NCI-H187 (cell line): ENCODE measurements at regions not wholly inside any gene's neighbourhood (a gene's known extent, or its start where the extent isn't known, plus 50 kb on each side); places are given as distances from the start of the nearest gene placed in this dataset.
"Not testable (repeated sequence)": the region's sequence is repeated elsewhere in the genome, so short reads cannot be mapped to it uniquely, and the experiment has no call there.

Source experiments
- DNase-seq, 2 experiments: peaks; one replicate each; lab custom pipeline; 2025; lab: John Stamatoyannopoulos, UW

DNA sequence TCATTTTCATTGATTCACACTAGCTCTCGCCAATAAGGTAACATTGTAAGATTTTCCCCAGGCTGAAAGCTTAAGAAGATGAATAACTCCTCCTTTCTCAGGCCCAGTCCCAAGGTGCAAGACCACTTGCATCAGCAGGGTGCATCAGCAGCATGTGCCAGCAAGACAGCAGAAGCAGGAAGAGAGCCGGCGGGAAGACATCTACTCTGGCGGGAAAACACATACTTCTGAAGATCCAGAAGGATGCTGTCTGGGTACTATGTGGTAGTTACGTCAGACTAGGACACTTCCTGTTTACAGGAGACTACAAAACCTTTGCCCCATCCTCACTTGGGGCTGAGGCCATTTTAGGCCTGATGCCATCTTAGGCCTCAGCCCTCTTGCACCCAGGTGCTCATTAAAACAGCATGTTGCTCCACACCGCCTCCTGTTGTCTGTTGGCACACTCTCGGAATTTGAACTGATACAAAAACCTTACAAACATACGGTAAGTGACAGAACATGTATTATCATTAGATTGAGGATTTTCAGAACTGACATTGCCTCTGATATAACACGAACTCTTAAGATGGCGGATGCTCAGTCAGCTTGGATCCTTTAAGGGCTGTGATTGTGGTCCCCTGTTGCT lies 886.5 kb upstream of the EPHA5 start:
- DNase-seq: no peak

DNA sequence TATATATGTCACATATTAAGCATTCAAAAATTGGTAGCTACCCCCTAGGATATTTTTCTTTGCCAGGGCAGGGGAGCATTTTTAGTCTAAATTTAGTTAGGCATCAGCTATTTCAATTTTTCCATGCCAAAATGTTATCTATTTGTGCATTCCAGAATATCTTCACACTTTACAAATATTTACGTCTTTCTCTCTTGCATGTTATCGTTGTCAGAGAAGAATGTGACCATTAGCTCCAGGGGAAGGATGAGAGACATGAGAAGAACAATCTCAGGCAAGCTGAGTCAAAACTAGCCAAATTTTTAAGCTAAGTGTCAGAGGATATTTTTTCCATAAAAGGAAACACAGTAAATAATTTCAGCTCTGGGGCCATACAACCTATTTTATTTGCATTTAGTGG lies 885.0 kb upstream of the EPHA5 start:
- DNase-seq: no peak

DNA sequence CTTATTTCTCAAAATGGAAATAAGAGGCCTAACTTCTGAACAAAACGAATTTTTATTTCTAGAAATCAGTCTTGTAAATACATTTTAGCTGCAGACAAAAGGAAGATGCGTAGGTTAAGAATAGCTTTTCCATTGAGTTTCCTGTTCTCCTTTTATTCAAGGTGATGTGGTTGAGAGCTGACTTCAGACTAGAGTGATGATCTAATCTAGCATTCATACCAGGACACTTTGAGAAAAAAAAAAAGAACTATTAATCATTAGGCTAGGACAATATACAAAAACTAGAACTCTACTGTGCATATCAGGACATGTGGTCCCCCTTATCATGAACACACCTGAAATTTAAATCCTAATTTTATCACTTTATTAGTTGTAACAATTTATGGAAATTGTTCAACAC lies 884.5 kb upstream of the EPHA5 start:
- DNase-seq: no peak

DNA sequence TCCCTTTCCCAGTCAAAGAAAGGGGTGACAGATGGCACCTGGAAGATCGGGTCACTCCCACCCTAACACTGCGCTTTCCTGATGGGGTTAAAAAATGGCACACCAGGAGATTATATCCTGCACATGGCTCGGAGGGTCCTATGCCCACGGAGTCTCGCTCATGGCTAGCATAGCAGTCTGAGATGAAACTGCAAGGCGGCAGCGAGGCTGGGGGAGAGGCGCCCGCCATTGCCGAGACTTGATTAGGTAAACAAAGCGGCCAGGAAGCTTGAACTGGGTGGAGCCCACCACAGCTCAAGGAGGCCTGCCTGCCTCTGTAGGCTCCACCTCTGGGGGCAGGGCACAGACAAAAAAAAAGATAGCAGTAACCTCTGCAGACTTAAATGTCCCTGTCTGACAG lies 875.0 kb upstream of the EPHA5 start:
- not testable (repeated sequence) for DNase-seq

DNA sequence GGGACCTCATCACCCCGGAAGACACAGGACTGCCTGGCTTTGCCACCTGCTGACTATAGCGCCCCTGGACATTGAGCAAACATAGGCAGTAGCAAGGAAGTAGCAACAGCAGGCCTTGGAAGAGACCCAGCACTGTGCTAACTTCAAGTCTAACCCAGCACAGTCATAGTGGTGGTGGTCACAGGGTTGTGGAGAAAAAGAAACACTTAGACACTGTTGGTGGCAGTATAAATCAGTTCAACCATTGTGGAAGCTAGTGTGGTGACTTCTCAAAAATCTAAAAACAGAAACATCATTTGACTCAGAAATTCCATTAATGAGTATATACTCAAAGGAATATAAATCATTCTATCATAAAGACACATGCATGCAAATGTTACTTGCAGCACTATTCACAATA lies 874.0 kb upstream of the EPHA5 start:
- DNase-seq: no peak

DNA sequence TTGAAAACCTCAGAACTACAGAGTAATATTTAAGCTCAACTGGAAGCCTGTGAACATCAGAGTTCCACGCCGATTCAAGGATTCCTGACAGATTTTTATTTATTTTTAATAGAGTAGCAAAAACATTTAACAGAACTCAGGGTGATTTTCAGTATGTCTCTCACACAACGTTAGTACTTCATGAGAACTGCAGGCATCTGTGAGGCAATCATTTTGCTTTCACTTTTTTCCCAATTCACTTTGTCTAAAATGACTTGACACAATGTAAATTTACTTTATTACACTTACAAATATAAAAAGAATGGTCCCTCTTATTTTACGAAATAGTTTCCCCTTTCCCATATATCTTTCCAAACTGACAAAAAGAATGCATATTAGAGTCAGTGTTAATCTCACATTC lies 869.5 kb upstream of the EPHA5 start:
- DNase-seq: no peak

DNA sequence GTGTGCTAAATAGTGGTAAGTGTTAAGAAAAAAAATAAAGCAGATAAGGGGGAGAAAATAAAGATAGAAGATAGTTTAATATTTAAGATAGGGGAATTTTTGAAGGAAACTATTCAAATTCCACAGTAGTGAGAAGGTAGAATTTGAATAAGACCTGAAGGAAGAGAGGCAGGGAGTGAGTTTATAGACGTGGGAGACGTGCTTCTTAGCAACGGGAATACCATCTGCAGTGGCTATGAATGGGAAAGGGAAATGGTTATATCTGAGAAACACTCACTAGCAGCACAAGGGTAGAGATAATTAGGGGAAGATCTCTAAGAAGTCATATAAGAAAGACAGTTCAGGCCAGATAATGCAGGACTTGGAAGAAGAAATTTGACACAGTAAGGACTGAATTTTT lies 854.5 kb upstream of the EPHA5 start:
- no peak for DNase-seq

DNA sequence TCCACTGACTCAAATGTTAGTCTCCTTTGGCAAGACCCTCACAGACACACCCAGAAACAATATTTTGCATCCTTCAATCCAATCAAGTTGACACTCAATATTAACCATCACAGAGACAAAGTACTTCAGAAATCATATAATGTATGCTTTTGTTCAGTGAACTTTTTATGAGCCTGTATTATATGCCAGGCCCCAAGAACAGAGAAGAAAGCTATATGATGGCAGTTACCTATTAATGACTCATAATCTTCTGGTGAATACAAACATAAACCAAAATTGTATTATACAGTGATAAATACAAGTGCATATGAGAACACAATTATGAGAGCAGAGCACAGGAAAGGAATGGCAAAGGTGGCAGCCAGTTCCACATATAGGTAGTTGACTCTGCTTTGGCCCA lies 852.0 kb upstream of the EPHA5 start:
- no peak for DNase-seq

DNA sequence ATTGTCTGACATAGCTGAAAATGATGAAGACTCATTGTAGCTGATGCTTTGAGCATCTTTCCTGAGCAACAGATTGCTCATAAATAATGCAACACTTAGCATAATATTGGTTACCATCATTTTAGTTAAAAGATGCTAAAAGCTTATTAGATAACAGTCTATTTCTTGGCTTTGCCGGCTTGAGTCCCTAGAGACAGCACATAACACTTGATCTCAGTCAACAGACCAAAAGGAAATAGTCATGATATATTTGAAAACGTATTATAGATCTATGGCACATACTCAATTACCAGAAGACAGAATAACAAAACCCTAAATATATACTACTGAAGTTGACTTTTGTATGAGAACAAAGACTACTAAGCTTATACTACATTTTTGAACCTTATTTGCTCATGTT lies 846.7 kb upstream of the EPHA5 start:
- no peak for DNase-seq

DNA sequence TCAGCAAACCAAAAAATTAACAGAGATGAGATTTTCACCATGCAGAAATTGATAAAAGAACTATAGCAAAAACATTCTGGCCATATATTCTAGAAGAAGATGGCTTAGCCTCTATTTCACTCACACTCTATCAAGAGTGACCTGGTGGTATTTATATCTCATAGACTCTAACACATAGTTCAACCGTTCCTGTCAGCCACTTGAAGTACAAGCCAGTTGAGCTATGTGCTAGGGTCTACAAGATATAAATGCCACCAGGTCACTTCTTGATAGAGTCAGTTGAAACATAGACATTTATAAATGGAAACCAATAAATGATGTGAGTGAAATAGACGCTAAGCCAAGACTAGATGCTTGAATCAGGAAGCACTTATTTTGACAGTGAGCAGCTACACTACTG lies 836.7 kb upstream of the EPHA5 start:
- DNase-seq: no peak

DNA sequence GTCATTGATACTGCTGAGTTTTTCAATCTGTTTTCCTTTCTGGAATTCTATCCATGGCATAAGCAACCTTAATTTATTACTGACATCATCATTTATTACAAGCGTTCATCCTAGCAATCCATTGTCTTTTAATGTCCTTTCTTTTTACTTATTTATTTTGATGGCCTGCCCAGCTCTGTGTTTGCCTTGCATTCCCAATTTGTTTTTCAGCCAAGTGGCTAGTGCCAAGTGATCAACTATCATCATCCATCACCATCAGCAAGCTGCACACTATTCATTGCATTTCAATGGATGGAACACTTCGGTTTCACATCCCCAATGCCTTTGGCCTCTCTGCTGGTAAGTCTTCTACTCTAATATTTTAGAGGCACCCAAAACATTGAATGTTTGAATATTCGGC lies 831.7 kb upstream of the EPHA5 start:
- DNase-seq: no peak

DNA sequence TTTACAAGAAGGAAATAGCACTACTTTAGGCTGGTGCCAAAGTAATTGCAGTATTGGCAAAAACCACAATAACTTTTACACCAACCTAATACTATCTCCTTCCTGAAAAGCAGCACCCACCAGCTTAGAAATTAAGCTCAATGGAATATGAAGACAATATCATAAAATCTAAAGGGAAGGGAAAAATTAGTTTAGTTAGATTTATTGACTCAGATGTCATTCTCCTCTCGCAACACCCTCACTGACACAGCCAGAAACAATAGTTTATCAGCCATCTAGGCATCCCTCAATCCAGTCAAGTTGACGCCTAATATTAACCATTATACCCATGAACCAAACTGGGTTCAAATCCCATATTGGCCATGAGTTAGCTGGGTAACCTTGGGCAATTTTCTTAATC lies 820.4 kb upstream of the EPHA5 start:
- no peak for DNase-seq

DNA sequence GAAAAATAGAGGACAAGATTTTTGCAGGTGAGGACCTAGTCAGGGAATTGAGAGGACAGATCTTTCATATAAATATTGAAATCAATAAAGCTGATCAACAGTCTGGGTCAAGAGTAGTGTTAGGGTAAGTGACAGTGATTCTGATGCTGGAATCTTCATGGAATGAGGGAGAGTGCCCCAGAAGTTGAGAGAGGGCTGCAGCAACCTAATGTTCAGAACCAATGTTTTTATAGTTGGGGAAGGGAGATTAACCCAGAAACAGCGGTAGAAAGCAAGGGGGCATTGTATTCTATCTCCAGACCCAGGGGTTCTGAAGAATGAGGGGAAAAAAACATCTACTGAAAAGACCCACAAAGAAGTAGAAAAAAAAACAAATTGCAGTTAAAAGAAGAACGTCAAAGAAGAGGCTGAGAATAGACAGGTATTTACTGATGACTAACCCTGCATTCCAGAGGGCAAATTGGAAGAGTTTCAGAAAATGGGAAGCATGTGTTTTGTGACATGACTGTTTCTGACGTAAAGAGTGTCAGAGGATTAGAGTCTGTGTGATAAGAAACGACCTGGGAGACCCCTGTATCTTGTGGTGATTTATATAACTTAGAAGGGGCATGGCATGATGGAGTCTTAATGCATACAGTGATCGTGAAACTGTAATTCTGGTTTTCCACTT lies 819.6 kb upstream of the EPHA5 start:
- no peak for DNase-seq

DNA sequence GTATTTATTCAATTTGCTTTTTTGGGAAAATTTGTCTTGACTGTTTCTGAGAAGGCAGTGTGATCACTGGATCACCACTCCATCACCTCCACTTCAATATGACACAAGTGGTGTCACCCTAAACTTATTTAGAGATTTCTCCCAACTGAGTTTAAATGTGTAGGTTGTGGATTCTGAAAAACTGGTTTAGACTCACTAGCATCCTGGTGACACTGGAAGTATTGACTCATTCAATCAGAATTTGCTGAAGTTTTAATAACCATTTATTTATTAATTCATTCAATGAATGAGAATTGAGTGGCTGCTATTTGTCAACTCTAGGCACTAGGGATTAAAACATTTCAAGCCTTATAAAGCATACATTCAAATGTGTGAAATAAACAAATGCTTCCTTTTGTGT lies 819.1 kb upstream of the EPHA5 start:
- no peak for DNase-seq

DNA sequence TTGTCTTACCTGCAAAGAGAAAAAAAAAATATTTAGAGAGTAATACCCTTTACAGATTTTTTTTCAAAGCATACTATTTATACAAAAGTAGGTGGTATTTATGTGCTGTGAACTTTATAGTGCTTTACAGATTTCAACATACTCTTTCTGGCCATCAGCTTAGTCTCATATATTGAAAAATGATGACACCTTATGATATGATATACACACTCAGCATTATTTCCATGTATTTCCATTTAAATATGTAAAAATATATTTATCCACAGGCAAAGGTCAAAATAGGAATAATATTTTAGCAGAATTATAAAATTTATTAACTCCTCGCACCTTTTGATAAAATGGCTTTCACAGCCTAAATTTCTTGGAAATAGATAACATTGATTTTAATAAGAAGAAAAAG lies 815.8 kb upstream of the EPHA5 start:
- no peak for DNase-seq

DNA sequence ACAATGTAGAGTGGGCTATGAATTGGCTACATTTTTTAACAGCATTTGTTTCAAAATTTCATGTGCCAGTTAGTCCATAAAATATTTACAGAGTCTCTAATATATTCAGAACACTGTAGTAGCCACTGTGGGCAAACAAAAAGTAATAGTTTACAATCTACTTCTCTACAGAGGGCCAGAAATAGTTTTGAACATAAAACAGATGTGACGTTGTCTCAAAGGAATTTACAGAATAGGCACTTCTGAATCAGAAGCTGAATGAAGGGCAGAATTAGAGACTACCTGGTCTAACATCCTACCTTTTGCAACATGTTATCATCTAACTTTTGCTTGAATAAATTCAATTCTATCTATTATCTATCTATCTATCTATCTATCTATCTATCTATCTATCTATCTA lies 811.9 kb upstream of the EPHA5 start:
- DNase-seq: no peak

DNA sequence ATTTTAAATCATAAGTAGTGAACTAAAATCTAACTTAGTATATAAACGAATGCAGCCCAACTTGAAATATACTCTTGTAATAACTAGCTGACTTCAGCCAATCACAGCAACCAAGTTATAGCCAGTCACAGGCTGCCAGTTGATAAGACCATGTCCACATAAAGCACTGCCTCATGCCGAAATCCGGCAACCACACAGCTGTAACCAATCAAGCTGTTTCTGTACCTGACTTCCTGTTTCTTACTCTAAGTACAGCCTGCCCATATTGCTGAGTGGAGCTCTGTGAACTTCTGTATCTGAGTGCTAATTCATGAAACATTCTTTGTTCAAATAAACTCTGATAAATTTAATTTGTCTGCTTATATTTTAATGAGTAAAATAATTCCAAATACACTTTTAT lies 805.3 kb upstream of the EPHA5 start:
- no peak for DNase-seq

DNA sequence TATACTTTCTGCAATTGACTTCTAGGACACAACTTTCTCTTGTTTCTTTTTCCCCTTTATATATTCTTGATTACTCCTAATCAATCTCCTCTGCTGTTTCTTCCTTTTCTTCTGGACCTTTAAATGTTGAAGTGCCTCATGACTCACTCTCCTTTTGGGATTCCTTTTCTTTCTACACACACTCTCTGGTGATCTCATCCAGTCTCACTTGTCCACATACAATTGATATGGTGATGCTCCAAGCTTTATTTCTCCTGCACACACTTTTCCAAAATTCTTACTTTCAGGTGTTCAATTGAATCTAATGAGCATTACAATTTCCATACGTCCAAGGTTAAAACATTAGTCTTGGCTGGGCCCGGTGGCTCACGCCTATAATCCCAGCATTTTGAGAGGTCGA lies 794.8 kb upstream of the EPHA5 start:
- DNase-seq: no peak

DNA sequence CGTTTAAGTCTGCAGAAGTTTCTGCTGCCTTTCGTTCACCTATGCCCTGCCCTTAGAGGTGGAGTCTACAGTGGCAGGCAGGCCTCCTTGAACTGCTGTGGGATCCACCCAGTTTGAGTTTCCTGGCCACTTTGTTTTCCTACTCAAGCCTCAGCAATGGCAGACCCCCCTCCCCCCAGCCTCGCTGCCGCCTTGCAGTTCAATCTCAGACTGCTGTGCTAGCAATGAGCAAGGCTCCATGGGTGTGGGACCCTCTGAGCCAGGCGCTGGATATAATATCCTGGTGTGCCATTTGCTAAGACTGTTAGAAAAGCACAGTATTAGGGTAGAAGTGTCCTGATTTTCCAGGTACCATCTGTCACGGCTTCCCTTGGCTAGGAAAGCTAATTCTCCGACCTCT lies 792.6 kb upstream of the EPHA5 start:
- not testable (repeated sequence) for DNase-seq

DNA sequence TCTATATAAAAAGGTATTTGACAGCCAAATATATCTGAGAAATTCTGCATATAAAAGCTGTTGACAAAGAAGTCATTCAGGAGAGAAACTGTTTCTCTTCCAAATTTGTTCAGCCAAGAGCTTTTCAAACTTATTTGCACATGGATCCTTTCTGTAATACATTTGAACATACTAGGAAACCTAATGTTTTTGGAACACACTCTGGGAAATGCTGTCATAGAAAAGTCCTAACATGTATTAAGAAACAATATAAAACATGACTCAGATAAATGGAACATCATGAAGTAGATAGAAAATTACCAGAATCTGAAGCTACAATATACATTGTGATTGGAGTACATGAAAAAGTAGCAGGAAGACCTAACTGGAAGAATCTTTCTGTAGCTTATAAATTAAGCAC lies 781.5 kb upstream of the EPHA5 start:
- DNase-seq: no peak

DNA sequence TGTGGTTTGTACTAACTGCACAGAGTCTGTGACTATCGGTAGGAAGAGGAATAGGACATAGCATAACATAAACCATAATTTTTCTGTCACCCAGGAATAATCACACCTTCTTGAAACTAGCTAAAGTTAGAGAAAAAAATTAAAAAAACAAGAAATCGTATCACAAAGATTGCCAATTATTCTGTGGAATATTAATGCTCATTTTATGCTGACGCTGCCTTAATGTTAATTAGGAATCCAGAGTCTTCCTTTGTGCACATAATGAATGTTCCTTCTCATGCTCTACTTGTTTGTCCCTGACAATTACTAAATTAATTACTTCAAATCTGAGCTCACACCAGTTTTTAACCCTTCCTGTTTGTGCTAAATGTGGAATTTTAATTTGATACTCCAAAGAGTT lies 772.7 kb upstream of the EPHA5 start:
- no peak for DNase-seq

DNA sequence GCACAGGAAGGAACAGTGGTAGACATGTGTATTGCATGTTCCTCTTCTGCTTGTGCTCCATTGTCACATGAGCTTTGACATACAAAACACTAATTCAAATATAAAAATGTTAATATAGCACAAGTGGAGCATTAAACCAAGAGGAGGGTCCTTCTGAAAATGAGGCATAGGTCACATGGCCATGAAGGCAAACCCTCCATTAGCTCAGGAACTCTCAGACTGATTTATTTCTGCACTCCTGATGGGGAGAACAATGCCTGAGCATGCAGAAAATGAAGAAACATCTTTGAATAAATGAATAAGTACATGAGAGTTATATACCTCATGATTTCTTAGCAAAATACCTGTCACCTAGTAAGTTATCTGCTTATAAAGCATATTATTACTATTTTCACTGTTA lies 769.2 kb upstream of the EPHA5 start:
- no peak for DNase-seq

DNA sequence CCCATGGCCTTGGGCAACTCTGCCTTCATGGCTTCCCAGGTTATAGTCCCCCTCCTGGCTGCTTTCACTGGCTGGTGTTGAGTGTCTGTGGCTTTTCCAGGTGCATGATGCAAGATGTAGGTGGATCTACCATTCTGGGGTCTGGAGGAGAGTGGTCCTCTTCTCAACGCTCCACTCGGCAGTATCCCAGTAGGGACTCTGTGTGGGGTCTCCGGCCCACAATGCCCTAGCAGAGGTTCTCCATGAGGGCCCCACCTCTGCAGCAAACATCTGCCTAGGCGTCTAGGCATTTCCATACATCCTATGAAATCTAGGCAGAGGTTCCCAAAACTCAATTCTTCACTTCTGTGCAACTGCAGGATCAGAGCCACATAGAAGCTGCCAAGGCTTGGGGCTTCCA lies 763.4 kb upstream of the EPHA5 start:
- no peak for DNase-seq

DNA sequence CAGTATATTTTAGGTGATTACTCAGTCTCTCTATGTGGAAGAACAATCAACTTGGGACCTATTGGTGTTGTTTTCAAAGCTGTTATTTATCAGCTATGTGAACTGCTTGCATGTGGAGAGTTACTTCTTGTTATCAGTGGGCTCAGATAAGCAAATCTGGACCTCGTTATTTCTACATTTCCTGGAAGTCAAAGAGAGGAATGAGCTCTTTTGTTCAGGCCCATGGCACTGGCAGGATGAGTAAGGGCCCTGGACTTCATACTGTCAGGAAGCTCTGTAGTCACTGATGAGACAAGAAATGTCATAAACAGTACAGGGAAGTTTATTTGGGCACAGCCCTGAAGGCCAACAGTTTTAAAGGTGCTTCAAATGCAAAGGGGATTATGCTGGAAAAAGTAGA lies 760.6 kb upstream of the EPHA5 start:
- DNase-seq: no peak
